ENCODE measurements at regions not wholly inside any gene's neighbourhood (a gene's known extent, or its start where the extent isn't known, plus 50 kb on each side); places are given as distances from the start of the nearest gene placed in this dataset.

GRCh38 chr4:136643416-136643815, 888.9 kb downstream of the PCDH18 start:
- TF ChIP-seq POLR2A (IDR thresholded peaks at IDR 0.05): no peak
- no peak for TF ChIP-seq CTCF (IDR thresholded peaks at IDR 0.05)
- no peaks in the 10 kb centered on the region for H3K9me3 ChIP-seq
- H3K27ac ChIP-seq: no peak overlapping the region
- intact Hi-C loops (cut with DNase I): no loop called here
- WGBS, 2 donors: 64% methylated on average over 2 of the region's 2 CpGs
- H3K27me3 ChIP-seq: no peaks in the 10 kb centered on the region
- no peaks in the 10 kb centered on the region for H3K4me1 ChIP-seq
- DNase-seq: no peak
- no peaks in the 10 kb centered on the region for H3K36me3 ChIP-seq
- H3K4me3 ChIP-seq (replicated peaks in 1 of 3): no peak overlapping the region

DNA sequence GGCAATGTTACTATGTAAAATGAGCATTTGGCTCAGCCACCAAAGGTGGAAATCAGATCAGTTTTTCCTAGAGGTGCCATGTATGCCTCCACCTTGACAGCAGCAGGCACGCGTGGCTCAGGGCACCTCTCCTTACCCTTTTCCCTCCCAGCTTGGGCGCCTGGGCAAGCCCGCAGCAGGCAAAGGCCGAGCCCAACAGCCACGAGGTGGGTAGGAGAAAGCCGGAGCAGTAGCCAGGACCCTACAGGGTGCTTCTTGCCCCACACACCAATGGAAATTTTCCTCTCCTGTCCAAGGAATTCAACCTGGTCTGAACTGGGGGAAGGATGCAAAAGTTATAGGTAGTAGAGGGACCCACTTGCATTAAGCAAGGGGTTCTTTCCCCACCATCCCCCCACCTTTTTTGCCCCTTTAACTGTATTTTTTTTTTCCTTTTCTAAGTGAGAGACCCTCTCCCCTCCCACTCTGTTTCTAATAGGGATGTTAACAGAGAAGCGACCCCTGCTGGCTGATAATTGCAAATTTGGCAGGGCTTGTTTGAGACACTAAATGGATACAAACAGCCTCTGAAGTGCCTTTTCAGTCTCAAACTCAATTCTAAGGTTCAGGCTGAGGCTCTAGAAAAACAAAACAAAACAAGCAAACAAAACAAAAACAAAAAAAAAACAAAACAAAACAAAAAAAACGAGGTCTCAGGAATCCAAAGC, 895.1 kb downstream of the PCDH18 start:
- TF ChIP-seq POLR2A (IDR thresholded peaks at IDR 0.05) (no peak), CTCF (IDR thresholded peaks at IDR 0.05) (no peak)
- Histone ChIP-seq H3K4me1 (no peaks in the 10 kb centered on the region), H3K27me3 (no peaks in the 10 kb centered on the region), H3K4me3 (replicated peaks in 1 of 3) (no peak overlapping the region), H3K36me3 (no peaks in the 10 kb centered on the region), H3K27ac (no peak overlapping the region), H3K9me3 (no peaks in the 10 kb centered on the region)
- WGBS, 2 donors: 70 to 77% methylated on average over 9 of the region's 9 CpGs
- no peak for DNase-seq
- intact Hi-C loops (cut with DNase I): no loop called here

DNA sequence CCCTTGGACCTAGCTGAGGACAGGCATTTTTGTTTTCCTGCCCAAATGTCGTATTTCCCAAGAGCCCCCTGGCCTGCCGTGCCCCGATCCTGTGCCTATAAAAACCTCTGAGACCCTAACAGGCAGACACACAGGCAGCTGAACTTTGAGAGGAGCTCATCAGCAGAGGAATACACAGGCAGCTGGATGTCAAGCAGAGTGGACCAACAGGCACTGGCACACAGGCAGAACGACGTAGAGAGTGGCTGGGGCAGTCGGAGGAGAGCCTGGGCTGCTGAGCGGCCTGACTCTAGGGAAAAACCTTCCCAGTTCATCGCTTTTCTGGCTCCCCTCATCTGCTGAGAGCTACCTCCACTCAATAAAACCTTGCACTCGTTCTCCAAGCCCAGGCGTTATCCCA, 896.1 kb downstream of the PCDH18 start:
- H3K27ac ChIP-seq: no peak overlapping the region
- H3K27me3 ChIP-seq: no peaks in the 10 kb centered on the region
- no peaks in the 10 kb centered on the region for H3K4me1 ChIP-seq
- no peak for DNase-seq
- no peak overlapping the region for H3K4me3 ChIP-seq (replicated peaks in 1 of 3)
- TF ChIP-seq POLR2A (IDR thresholded peaks at IDR 0.05) (no peak), CTCF (IDR thresholded peaks at IDR 0.05) (no peak)
- intact Hi-C loops (cut with DNase I): no loop called here
- H3K9me3 ChIP-seq: no peaks in the 10 kb centered on the region
- H3K36me3 ChIP-seq: no peaks in the 10 kb centered on the region
- 79 to 82% methylated on average over 10 of the region's 10 CpGs for WGBS, 2 donors

DNA sequence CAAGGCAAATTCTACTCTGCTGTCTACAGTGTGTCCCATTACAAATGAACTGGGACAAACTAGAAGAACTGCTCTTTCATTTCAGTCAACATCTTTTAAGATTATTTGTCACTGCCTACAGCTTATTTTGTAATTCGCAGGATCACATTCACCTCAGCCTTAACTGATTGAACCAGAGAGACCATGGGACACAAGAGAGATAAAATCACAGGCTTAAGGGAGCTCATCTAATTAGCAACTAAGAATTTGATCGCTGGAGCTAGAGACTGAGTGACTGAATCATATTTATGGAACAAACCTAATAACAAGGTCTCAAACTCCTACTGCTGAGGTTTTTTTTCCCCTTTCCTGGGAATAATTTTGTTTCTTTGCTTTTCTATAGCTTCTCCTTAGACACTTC, 898.2 kb downstream of the PCDH18 start:
- 44 to 50% methylated on average over 2 of the region's 2 CpGs for WGBS, 2 donors
- TF ChIP-seq CTCF (IDR thresholded peaks at IDR 0.05) (no peak), POLR2A (IDR thresholded peaks at IDR 0.05) (no peak)

GRCh38 chr4:136599890-136600289, 932.4 kb downstream of the PCDH18 start:
- Histone ChIP-seq H3K36me3 (no peaks in the 10 kb centered on the region), H3K9me3 (no peaks in the 10 kb centered on the region), H3K27ac (no peak overlapping the region), H3K4me3 (replicated peaks in 1 of 3) (no peak overlapping the region), H3K27me3 (no peaks in the 10 kb centered on the region), H3K4me1 (no peaks in the 10 kb centered on the region)
- intact Hi-C loops (cut with DNase I): no loop called here
- DNase-seq: no peak
- 84 to 88% methylated on average over 3 of the region's 3 CpGs for WGBS, 2 donors
- TF ChIP-seq POLR2A (IDR thresholded peaks at IDR 0.05): no peak
- TF ChIP-seq CTCF (IDR thresholded peaks at IDR 0.05): no peak

More for the DNA sequence above, 898.2 kb downstream of the PCDH18 start:
- no peak overlapping the region for H3K4me3 ChIP-seq (replicated peaks in 1 of 3)
- H3K9me3 ChIP-seq: no peaks in the 10 kb centered on the region
- no peaks in the 10 kb centered on the region for H3K4me1 ChIP-seq
- H3K27me3 ChIP-seq: no peaks in the 10 kb centered on the region
- no peak for DNase-seq
- H3K27ac ChIP-seq: no peak overlapping the region
- H3K36me3 ChIP-seq: no peaks in the 10 kb centered on the region
- intact Hi-C loops (cut with DNase I): no loop called here
